22Rv1 (cell line): ENCODE measurements at regions not wholly inside any gene's neighbourhood (a gene's known extent, or its start where the extent isn't known, plus 50 kb on each side); places are given as distances from the start of the nearest gene placed in this dataset.

Source experiments
- CTCF ChIP-seq: fragments of 450-650 bp; IDR thresholded peaks from 2 replicates; pipeline ENCODE4 v1.5.1; 2017; ENCODE audit warnings: mild to moderate bottlenecking
- ZFX ChIP-seq: fragments of 450-650 bp; IDR thresholded peaks from 2 replicates; pipeline ENCODE4 v1.6.1; 2017; ENCODE audit warnings: antibody characterized with exemption, borderline replicate concordance

- TF ChIP-seq CTCF: no peak
- TF ChIP-seq ZFX: no peak
These were observed 346.6 kb upstream of the PKDCC start for GRCh38 chr2:41701231-41701630.
